ENCODE measurements at regions not wholly inside any gene's neighbourhood (a gene's known extent, or its start where the extent isn't known, plus 50 kb on each side); places are given as distances from the start of the nearest gene placed in this dataset.

- no peak for TF ChIP-seq CTCF (IDR thresholded peaks at IDR 0.05)
- TF ChIP-seq POLR2A (IDR thresholded peaks at IDR 0.05) = no peak
Measured at GRCh38 chr12:89264837-89265236, 87.5 kb downstream of the DUSP6 start.
